ENCODE measurements at regions not wholly inside any gene's neighbourhood (a gene's known extent, or its start where the extent isn't known, plus 50 kb on each side); places are given as distances from the start of the nearest gene placed in this dataset.

- TF ChIP-seq ZNF592 (IDR thresholded peaks at IDR 0.05): no peak
These were observed 64.3 kb upstream of the GGTA1 start (continued) for GRCh38 chr9:121563881-121564460.

GRCh38 chr9:121564504-121565260, 65.0 kb upstream of the GGTA1 start:
- Histone ChIP-seq H4K20me1 (ENCODE audit: control insufficient read depth, insufficient read depth) (no peaks in the 10 kb centered on the region), H3K9ac (ENCODE audit: control insufficient read depth, insufficient read depth, low read length) (no peak overlapping the region), H3K36me3 (ENCODE audit: control insufficient read depth in 2 of 2, insufficient read depth in 2 of 2, low read length in 1 of 2) (no peaks in the 10 kb centered on the region), H3K27ac (ENCODE audit: control insufficient read depth, insufficient read depth) (no peak overlapping the region), H3K9me3 (replicated peaks; ENCODE audit: control insufficient read depth, insufficient read depth, low read length) (no peaks in the 10 kb centered on the region), H3K4me1 (ENCODE audit: control insufficient read depth, insufficient read depth, low read length) (no peaks in the 10 kb centered on the region), H3K4me3 (no peak overlapping the region), H2AFZ (ENCODE audit: control insufficient read depth, low read depth, low read length) (no peak overlapping the region), H3K4me2 (ENCODE audit: control insufficient read depth, insufficient read depth) (no peak overlapping the region), H3K79me2 (ENCODE audit: control insufficient read depth, insufficient read depth, low read length) (no peaks in the 10 kb centered on the region), H3K27me3 (replicated peaks in 1 of 2; ENCODE audit: control insufficient read depth in 2 of 2, insufficient read depth in 2 of 2, low read length in 1 of 2) (peaks cover 3% of the 10 kb centered on the region in 2 experiments; a peak in 3 of 4 replicates)
- intact Hi-C loops (cut with micrococcal nuclease; ENCODE audit: unreplicated experiment): no loop called here
- BruUV-seq (replicated peaks): no TSS peak
- 38% methylated on average over 9 of the region's 11 CpGs for WGBS (ENCODE audit: insufficient coverage, insufficient replicate concordance, low lambda C conversion rate, missing lambda C conversion rate)
- no peak for DNase-seq (ENCODE audit: low read depth, low spot score)
- POLR2A ChIA-PET: no interaction called here
- CTCF ChIA-PET: interaction anchor here (1.2 kb wide), 1 partner anchor 18 kb away, joined by 4 read pairs; no protein-coding TSS in a partner anchor
- no peak for ATAC-seq
- RAD21 ChIA-PET (ENCODE audit: unreplicated experiment): no interaction called here
- TF ChIP-seq IRF5 (IDR thresholded peaks at IDR 0.05; ENCODE audit: borderline replicate concordance) (no peak), MTA3 (IDR thresholded peaks at IDR 0.05; ENCODE audit: borderline replicate concordance, low read length) (no peak), SUPT20H (IDR thresholded peaks at IDR 0.05; ENCODE audit: borderline replicate concordance, control insufficient read depth, low read depth, low read length) (no peak), RELA (IDR thresholded peaks at IDR 0.05; ENCODE audit: borderline replicate concordance, partially characterized antibody) (no peak), TCF12 (IDR thresholded peaks at IDR 0.05; ENCODE audit: low read depth, low read length) (no peak), SMARCA5 (IDR thresholded peaks at IDR 0.05) (no peak), E2F4 (IDR thresholded peaks at IDR 0.05; ENCODE audit: low read depth, low read length) (no peak), EP300 (IDR thresholded peaks at IDR 0.05; ENCODE audit: borderline replicate concordance in 1 of 2, control insufficient read depth in 1 of 2, low read depth in 2 of 2, low read length in 2 of 2) (no peak)
- FAIRE-seq: no peak
- in situ Hi-C loops (cut with MboI): no loop called here
- SMC1A ChIA-PET (ENCODE audit: uncharacterized antibody, unreplicated experiment): no interaction called here
